ENCODE measurements at regions not wholly inside any gene's neighbourhood (a gene's known extent, or its start where the extent isn't known, plus 50 kb on each side); places are given as distances from the start of the nearest gene placed in this dataset.

- no peak for TF ChIP-seq CTCF (IDR thresholded peaks at IDR 0.05; ENCODE audit: borderline replicate concordance, extremely low read depth, low read length, poor library complexity, severe bottlenecking)
- no peak for TF ChIP-seq EZH2 (IDR thresholded peaks at IDR 0.05; ENCODE audit: borderline replicate concordance, low read depth, low read length, severe bottlenecking)
Observed at GRCh38 chr9:106393226-106393625, 469.7 kb upstream of the ZNF462 start.

Measured in DND-41 (cell line).